MM.1S (cell line): ENCODE measurements at regions not wholly inside any gene's neighbourhood (a gene's known extent, or its start where the extent isn't known, plus 50 kb on each side); places are given as distances from the start of the nearest gene placed in this dataset.

Experiments used
- DNase-seq: peaks from one replicate; pipeline ENCODE4 v3.0.0-alpha.2; 2015
- H2AFZ ChIP-seq: fragments of 300-600 bp; sonication (generic); 2 replicates; pipeline ENCODE4 v1.6.0; 2016; ENCODE audit warnings: antibody characterized with exemption, low read length
- H3F3A ChIP-seq: fragments of 300-600 bp; sonication (generic); 2 replicates; pipeline ENCODE4 v1.6.1; 2016; ENCODE audit warnings: mild to moderate bottlenecking, antibody characterized with exemption, low read length, moderate library complexity, mixed read lengths; ENCODE audit not compliant: insufficient read depth
- H3K27ac ChIP-seq: fragments of 300-600 bp; sonication (generic); 2 replicates; pipeline ENCODE4 v1.5.1; 2016; ENCODE audit warnings: mild to moderate bottlenecking, low read length
- H3K27me3 ChIP-seq: fragments of 300-600 bp; sonication (generic); replicated peaks from 2 replicates; pipeline ENCODE4 v1.6.0; 2016; ENCODE audit warnings: low read length; ENCODE audit not compliant: insufficient read depth
- H3K36me3 ChIP-seq: fragments of 300-600 bp; sonication (generic); replicated peaks from 2 replicates; pipeline ENCODE4 v1.6.1; 2016; ENCODE audit warnings: mild to moderate bottlenecking, low read length, mixed read lengths; ENCODE audit not compliant: insufficient read depth
- H3K4me1 ChIP-seq: fragments of 300-600 bp; sonication (generic); 2 replicates; pipeline ENCODE4 v1.6.1; 2016; ENCODE audit warnings: low read length, mixed read lengths
- H3K4me2 ChIP-seq: fragments of 300-600 bp; sonication (generic); 2 replicates; pipeline ENCODE4 v1.6.0; 2016; ENCODE audit warnings: low read depth, low read length
- H3K4me3 ChIP-seq: fragments of 300-600 bp; sonication (generic); 2 replicates; pipeline ENCODE4 v1.5.1; 2016; ENCODE audit warnings: low read length, mixed read lengths
- H3K79me2 ChIP-seq: fragments of 300-600 bp; sonication (generic); 2 replicates; pipeline ENCODE4 v1.6.1; 2016; ENCODE audit warnings: mixed run types, low read length, mixed read lengths
- H3K9ac ChIP-seq: fragments of 300-600 bp; sonication (generic); 2 replicates; pipeline ENCODE4 v1.6.1; 2016; ENCODE audit warnings: low read length, mixed read lengths
- H3K9me2 ChIP-seq: fragments of 300-600 bp; sonication (generic); replicated peaks from 2 replicates; pipeline ENCODE4 v1.6.1; 2016; ENCODE audit warnings: mild to moderate bottlenecking, low read length, mixed read lengths; ENCODE audit not compliant: insufficient read depth
- H3K9me3 ChIP-seq: fragments of 300-600 bp; sonication (generic); replicated peaks from 2 replicates; pipeline ENCODE4 v1.6.1; 2016; ENCODE audit warnings: mild to moderate bottlenecking, low read length, mixed read lengths; ENCODE audit not compliant: insufficient read depth
- H4K20me1 ChIP-seq: fragments of 300-600 bp; sonication (generic); 2 replicates; pipeline ENCODE4 v1.6.1; 2016; ENCODE audit warnings: mild to moderate bottlenecking, low read length, moderate library complexity, mixed read lengths; ENCODE audit not compliant: insufficient read depth
- CTCF ChIP-seq: fragments of 300-600 bp; sonication (generic); IDR thresholded peaks from 2 replicates; pipeline ENCODE4 v1.5.1; 2016; ENCODE audit warnings: antibody characterized with exemption, low read length, mixed read lengths
- EZH2 ChIP-seq: fragments of 300-600 bp; sonication (generic); optimal IDR thresholded peaks from 2 replicates; pipeline ENCODE3; 2017; ENCODE audit warnings: low read depth, mild to moderate bottlenecking, antibody characterized with exemption, low read length, mixed read lengths
- EZH2phosphoT487 ChIP-seq: fragments of 300-600 bp; sonication (generic); IDR thresholded peaks from 2 replicates; pipeline ENCODE4 v1.6.1; 2018; ENCODE audit warnings: antibody characterized with exemption, low read length

DNA sequence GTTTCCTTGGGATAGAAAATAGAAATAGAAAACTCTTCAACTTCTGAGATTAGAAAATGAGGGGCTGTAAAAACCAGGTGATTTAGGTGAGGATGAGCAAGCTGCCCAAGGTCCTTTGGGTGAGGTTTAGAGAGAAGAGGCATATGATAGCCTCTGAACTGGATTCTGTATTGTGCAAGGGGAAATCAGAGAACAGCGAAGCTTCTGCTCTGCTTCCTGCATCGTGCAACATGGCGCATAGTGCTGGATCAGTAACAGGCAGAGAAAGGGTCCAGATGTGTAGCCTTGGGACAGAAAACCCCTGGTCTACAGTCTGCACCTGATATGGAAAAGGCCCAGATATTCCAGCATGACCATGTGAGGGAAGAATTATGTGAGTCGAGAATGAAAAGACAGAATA, 121.7 kb downstream of the MBL2 start:
- no peaks in the 10 kb centered on the region for H3F3A ChIP-seq
- H3K9me3 ChIP-seq: no peaks in the 10 kb centered on the region
- H3K4me3 ChIP-seq: no peak overlapping the region
- H3K9ac ChIP-seq: no peak overlapping the region
- no peak overlapping the region for H2AFZ ChIP-seq
- no peaks in the 10 kb centered on the region for H3K36me3 ChIP-seq
- no peak overlapping the region for H3K4me2 ChIP-seq
- H3K79me2 ChIP-seq: no peaks in the 10 kb centered on the region
- TF ChIP-seq EZH2: no peak
- no peak for TF ChIP-seq EZH2phosphoT487
- TF ChIP-seq CTCF: no peak
- H3K27ac ChIP-seq: no peak overlapping the region
- no peaks in the 10 kb centered on the region for H3K4me1 ChIP-seq
- no peaks in the 10 kb centered on the region for H3K27me3 ChIP-seq
- no peaks in the 10 kb centered on the region for H3K9me2 ChIP-seq
- no peaks in the 10 kb centered on the region for H4K20me1 ChIP-seq
- DNase-seq: no peak

- H3K9ac ChIP-seq: no peak overlapping the region
- TF ChIP-seq CTCF: no peak
- no peak for TF ChIP-seq EZH2
- TF ChIP-seq EZH2phosphoT487: no peak
- no peak overlapping the region for H3K4me2 ChIP-seq
- no peak for DNase-seq
- no peaks in the 10 kb centered on the region for H3K79me2 ChIP-seq
- H4K20me1 ChIP-seq: no peaks in the 10 kb centered on the region
- H3F3A ChIP-seq: no peaks in the 10 kb centered on the region
- H3K9me2 ChIP-seq: no peaks in the 10 kb centered on the region
- H3K4me1 ChIP-seq: no peaks in the 10 kb centered on the region
- no peaks in the 10 kb centered on the region for H3K9me3 ChIP-seq
- no peaks in the 10 kb centered on the region for H3K27me3 ChIP-seq
- H3K4me3 ChIP-seq: no peak overlapping the region
- H3K27ac ChIP-seq: no peak overlapping the region
- H3K36me3 ChIP-seq: no peaks in the 10 kb centered on the region
- H2AFZ ChIP-seq: no peak overlapping the region
Observed at GRCh38 chr10:52651293-52651692, 121.3 kb downstream of the MBL2 start.

DNA sequence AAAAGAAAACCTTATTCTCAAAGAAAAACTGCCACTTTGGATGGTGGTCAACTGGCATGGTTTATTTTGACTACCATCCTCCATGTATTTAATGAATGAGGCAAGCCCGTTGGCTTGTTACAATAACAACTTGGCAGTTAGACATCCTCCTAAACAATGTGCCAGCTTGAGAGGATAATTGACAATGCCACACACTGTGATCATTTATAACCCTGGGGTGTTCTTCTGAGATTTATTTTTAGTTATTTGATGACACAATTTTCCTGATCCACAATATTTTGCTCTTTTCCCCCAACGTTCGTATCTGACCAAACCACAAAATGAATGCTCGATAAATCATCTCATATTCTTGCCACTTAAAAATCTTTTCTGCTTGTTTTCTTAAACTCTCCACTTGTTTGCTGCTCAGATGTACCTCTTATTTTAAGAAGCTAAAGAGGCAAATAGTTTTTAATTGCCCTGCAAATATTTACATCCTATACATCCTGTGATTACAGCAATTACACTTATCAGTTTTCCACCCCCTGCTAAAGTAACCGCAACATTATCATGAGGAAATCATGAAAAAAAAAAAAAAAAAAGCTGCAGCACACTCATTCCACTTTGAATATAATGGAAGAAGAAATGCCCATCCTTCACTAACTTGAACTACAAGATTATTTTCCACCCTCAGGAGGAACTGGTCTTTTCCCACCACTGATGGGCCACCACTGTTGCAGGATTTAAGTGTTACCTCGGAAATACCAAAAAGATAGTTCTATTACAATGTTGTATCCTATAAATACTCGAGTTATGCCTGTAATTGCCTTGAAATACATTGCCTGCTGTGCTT, 119.9 kb downstream of the MBL2 start:
- no peaks in the 10 kb centered on the region for H3K9me3 ChIP-seq
- no peak for DNase-seq
- no peaks in the 10 kb centered on the region for H4K20me1 ChIP-seq
- no peaks in the 10 kb centered on the region for H3K9me2 ChIP-seq
- no peak for TF ChIP-seq EZH2phosphoT487
- no peak for TF ChIP-seq CTCF
- TF ChIP-seq EZH2: no peak
- no peak overlapping the region for H3K4me3 ChIP-seq
- H3K36me3 ChIP-seq: no peaks in the 10 kb centered on the region
- H3K27me3 ChIP-seq: no peaks in the 10 kb centered on the region
- H3K9ac ChIP-seq: no peak overlapping the region
- H2AFZ ChIP-seq: no peak overlapping the region
- no peaks in the 10 kb centered on the region for H3F3A ChIP-seq
- H3K4me2 ChIP-seq: no peak overlapping the region
- H3K4me1 ChIP-seq: no peaks in the 10 kb centered on the region
- no peak overlapping the region for H3K27ac ChIP-seq
- H3K79me2 ChIP-seq: no peaks in the 10 kb centered on the region
